Activated B cell treated with CpG ODN at 0.5 μM for 24 hours (primary cell): ENCODE measurements at regions not wholly inside any gene's neighbourhood (a gene's known extent, or its start where the extent isn't known, plus 50 kb on each side); places are given as distances from the start of the nearest gene placed in this dataset.

Source experiments
- ATAC-seq: fragments of 200-7000 bp; cut with Tn5 transposase; one replicate; pipeline ENCODE4 v1.10.0; 2021; ENCODE audit warnings: low read depth, mild to moderate bottlenecking, moderate library complexity
- CTCF ChIA-PET: fragments of 350-600 bp; sonication (Branson Sonifier 250); formaldehyde crosslinking; loops from one replicate; lab custom pipeline; 2021; ENCODE audit warnings: antibody characterized with exemption; lab: Charles Lee
- POLR2A ChIA-PET: fragments of 350-600 bp; sonication (Branson Sonifier 250); formaldehyde crosslinking; loops from one replicate; lab custom pipeline; 2021; ENCODE audit warnings: antibody characterized with exemption; lab: Charles Lee
- DNase-seq: peaks from one replicate; pipeline ENCODE4 v3.0.0; 2022
- H3K27ac Mint-ChIP-seq: one replicate; pipeline ENCODE4 v1.8.0; 2020; ENCODE audit warnings: mixed read lengths
- H3K27me3 Mint-ChIP-seq: one replicate; pipeline ENCODE4 v1.8.0; 2021; ENCODE audit warnings: mixed read lengths
- H3K36me3 Mint-ChIP-seq: one replicate; pipeline ENCODE4 v1.8.0; 2021; ENCODE audit warnings: low read depth, mixed read lengths
- H3K4me1 Mint-ChIP-seq: one replicate; pipeline ENCODE4 v1.8.0; 2021; ENCODE audit warnings: mixed read lengths
- H3K4me3 Mint-ChIP-seq: one replicate; pipeline ENCODE4 v1.8.0; 2020; ENCODE audit warnings: mild to moderate bottlenecking, mixed read lengths
- H3K9me3 Mint-ChIP-seq: one replicate; pipeline ENCODE4 v1.8.0; 2020; ENCODE audit warnings: mixed read lengths
- CTCF ChIP-seq: fragments of 200-600 bp; IDR thresholded peaks from one replicate; pipeline ENCODE4 v1.8.0; 2022; ENCODE audit warnings: antibody characterized with exemption, mild to moderate bottlenecking
- intact Hi-C: fragments of 100-400 bp; cut with micrococcal nuclease; formaldehyde crosslinking; loops from one replicate; pipeline ENCODE4 v1.15.1; 2024

GRCh38 chr1:83596331-83596730 is 402.6 kb downstream of the TTLL7 start:
- ATAC-seq: no peak
- POLR2A ChIA-PET: no interaction called here
- intact Hi-C loops: no loop called here

GRCh38 chr1:83593073-83593472 is 405.9 kb downstream of the TTLL7 start:
- H3K9me3 Mint-ChIP-seq: peaks cover 3% of the 10 kb centered on the region
- no peaks in the 10 kb centered on the region for H3K4me1 Mint-ChIP-seq
- CTCF ChIA-PET: no interaction called here

More at GRCh38 chr1:83596331-83596730, 402.6 kb downstream of the TTLL7 start:
- Mint-ChIP-seq H3K27me3 (no peaks in the 10 kb centered on the region), H3K9me3 (peaks cover 5% of the 10 kb centered on the region), H3K36me3 (no peaks in the 10 kb centered on the region), H3K4me3 (no peak overlapping the region), H3K27ac (no peak overlapping the region), H3K4me1 (no peaks in the 10 kb centered on the region)
- TF ChIP-seq CTCF: no peak
- DNase-seq: no peak
- CTCF ChIA-PET: no interaction called here

GRCh38 chr1:83588140-83588539 is 410.8 kb downstream of the TTLL7 start:
- Mint-ChIP-seq H3K36me3 (no peaks in the 10 kb centered on the region), H3K4me3 (no peak overlapping the region), H3K27ac (no peak overlapping the region), H3K27me3 (no peaks in the 10 kb centered on the region), H3K4me1 (no peaks in the 10 kb centered on the region), H3K9me3 (peaks cover 7% of the 10 kb centered on the region)
- DNase-seq (no peak), ATAC-seq (no peak)
- ChIA-PET CTCF (no interaction called here), POLR2A (no interaction called here)
- intact Hi-C loops: loop anchor here (10.0 kb wide), 1 partner anchor 277 kb away; no protein-coding TSS in a partner anchor
- TF ChIP-seq CTCF: no peak

More at GRCh38 chr1:83593073-83593472, 405.9 kb downstream of the TTLL7 start:
- no peak for DNase-seq
- Mint-ChIP-seq H3K27ac (no peak overlapping the region), H3K27me3 (no peaks in the 10 kb centered on the region), H3K36me3 (no peaks in the 10 kb centered on the region), H3K4me3 (no peak overlapping the region)
- POLR2A ChIA-PET: no interaction called here
- ATAC-seq: no peak
- intact Hi-C loops: no loop called here
- TF ChIP-seq CTCF: no peak

- no peak for TF ChIP-seq CTCF
- Mint-ChIP-seq H3K4me3 (no peak overlapping the region), H3K27ac (no peak overlapping the region), H3K36me3 (no peaks in the 10 kb centered on the region), H3K27me3 (no peaks in the 10 kb centered on the region), H3K4me1 (peaks cover 2% of the 10 kb centered on the region), H3K9me3 (peaks cover 10% of the 10 kb centered on the region)
- DNase-seq (no peak), ATAC-seq (no peak)
- intact Hi-C loops: loop anchor here (2.0 to 10.0 kb wide), 2 partner anchors 281 to 809 kb away; no protein-coding TSS in a partner anchor
- POLR2A ChIA-PET: no interaction called here
- CTCF ChIA-PET: no interaction called here
Measured at GRCh38 chr1:83583351-83584014, 415.4 kb downstream of the TTLL7 start.

- intact Hi-C loops: loop anchor here (2.0 to 10.0 kb wide), 2 partner anchors 283 to 807 kb away; no protein-coding TSS in a partner anchor
- ChIA-PET CTCF (no interaction called here), POLR2A (no interaction called here)
- TF ChIP-seq CTCF: no peak
- Mint-ChIP-seq H3K4me3 (no peak overlapping the region), H3K9me3 (peaks cover 4% of the 10 kb centered on the region), H3K27ac (no peak overlapping the region), H3K4me1 (peaks cover 2% of the 10 kb centered on the region), H3K27me3 (no peaks in the 10 kb centered on the region), H3K36me3 (no peaks in the 10 kb centered on the region)
- DNase-seq (no peak), ATAC-seq (no peak)
Measured at GRCh38 chr1:83581747-83582146, 417.2 kb downstream of the TTLL7 start.
